ENCODE measurements at regions not wholly inside any gene's neighbourhood (a gene's known extent, or its start where the extent isn't known, plus 50 kb on each side); places are given as distances from the start of the nearest gene placed in this dataset.

DNA sequence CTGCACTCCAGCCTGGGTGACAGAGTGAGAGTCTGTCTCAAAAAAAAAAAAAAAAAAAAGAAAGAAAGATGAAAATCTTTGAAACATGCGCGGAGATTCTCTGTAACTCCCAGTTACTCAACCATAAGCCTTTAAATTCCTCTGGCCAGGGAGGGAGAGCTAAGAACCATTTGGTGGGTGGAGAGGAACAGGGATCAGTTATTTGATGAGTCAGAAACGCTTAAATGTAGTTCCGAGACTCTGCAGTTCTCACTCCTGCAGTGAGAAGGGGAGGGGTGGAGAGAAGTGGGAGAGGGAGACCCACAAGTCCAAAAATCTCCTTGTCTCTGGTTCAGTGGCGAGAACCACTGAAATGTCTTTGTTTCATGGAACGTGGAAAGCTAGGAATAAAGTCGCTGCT, 266.7 kb downstream of the SOX9 start:
- TF ChIP-seq, protein P1, sequence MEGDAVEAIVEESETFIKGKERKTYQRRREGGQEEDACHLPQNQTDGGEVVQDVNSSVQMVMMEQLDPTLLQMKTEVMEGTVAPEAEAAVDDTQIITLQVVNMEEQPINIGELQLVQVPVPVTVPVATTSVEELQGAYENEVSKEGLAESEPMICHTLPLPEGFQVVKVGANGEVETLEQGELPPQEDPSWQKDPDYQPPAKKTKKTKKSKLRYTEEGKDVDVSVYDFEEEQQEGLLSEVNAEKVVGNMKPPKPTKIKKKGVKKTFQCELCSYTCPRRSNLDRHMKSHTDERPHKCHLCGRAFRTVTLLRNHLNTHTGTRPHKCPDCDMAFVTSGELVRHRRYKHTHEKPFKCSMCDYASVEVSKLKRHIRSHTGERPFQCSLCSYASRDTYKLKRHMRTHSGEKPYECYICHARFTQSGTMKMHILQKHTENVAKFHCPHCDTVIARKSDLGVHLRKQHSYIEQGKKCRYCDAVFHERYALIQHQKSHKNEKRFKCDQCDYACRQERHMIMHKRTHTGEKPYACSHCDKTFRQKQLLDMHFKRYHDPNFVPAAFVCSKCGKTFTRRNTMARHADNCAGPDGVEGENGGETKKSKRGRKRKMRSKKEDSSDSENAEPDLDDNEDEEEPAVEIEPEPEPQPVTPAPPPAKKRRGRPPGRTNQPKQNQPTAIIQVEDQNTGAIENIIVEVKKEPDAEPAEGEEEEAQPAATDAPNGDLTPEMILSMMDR (IDR thresholded peaks at IDR 0.05), result no peak
- TF ChIP-seq POLR2A (IDR thresholded peaks at IDR 0.05), result no peak

All from testis (tissue), 2 donors.